Eye (tissue), 1 donor: ENCODE measurements at regions not wholly inside any gene's neighbourhood (a gene's known extent, or its start where the extent isn't known, plus 50 kb on each side); places are given as distances from the start of the nearest gene placed in this dataset.
"Not testable (repeated sequence)": the region's sequence is repeated elsewhere in the genome, so short reads cannot be mapped to it uniquely, and the experiment has no call there.

Source experiments
- DNase-seq: peaks from one replicate; pipeline ENCODE4 v3.0.0-alpha.2; 2015

- no peak for DNase-seq
Observed at GRCh38 chr18:38646296-38646695, 1080.7 kb upstream of the CELF4 start.

GRCh38 chr18:38644875-38645641 is 1079.5 kb upstream of the CELF4 start:
- DNase-seq, result no peak

GRCh38 chr18:38642711-38643110 is 1077.1 kb upstream of the CELF4 start:
- no peak for DNase-seq

- not testable (repeated sequence) for DNase-seq
Observed at GRCh38 chr18:38639700-38640099, 1074.1 kb upstream of the CELF4 start.

- no peak for DNase-seq
Observed at GRCh38 chr18:38635709-38636430, 1070.3 kb upstream of the CELF4 start.

- peak; percentile 42 for DNase-seq
Observed at GRCh38 chr18:38634117-38634516, 1068.5 kb upstream of the CELF4 start.

GRCh38 chr18:38633333-38633732 is 1067.7 kb upstream of the CELF4 start:
- DNase-seq, result no peak

GRCh38 chr18:38619129-38619528 is 1053.5 kb upstream of the CELF4 start:
- DNase-seq, result no peak

- DNase-seq, result no peak
Observed at GRCh38 chr18:38616306-38616705, 1050.7 kb upstream of the CELF4 start.

- no peak for DNase-seq
Observed at GRCh38 chr18:38612904-38613303, 1047.3 kb upstream of the CELF4 start.

- DNase-seq, result peak; percentile 63
Observed at GRCh38 chr18:38611036-38611964, 1045.7 kb upstream of the CELF4 start.

- DNase-seq, result no peak
Observed at GRCh38 chr18:38606841-38607240, 1041.2 kb upstream of the CELF4 start.

- no peak for DNase-seq
Observed at GRCh38 chr18:38602341-38602740, 1036.7 kb upstream of the CELF4 start.

- no peak for DNase-seq
Observed at GRCh38 chr18:38587571-38587970, 1022.0 kb upstream of the CELF4 start.

GRCh38 chr18:38586327-38586726 is 1020.7 kb upstream of the CELF4 start:
- no peak for DNase-seq

- no peak for DNase-seq
Observed at GRCh38 chr18:38579764-38580163, 1014.2 kb upstream of the CELF4 start.

GRCh38 chr18:38576916-38577315 is 1011.3 kb upstream of the CELF4 start:
- no peak for DNase-seq

- DNase-seq, result no peak
Observed at GRCh38 chr18:38576349-38576748, 1010.8 kb upstream of the CELF4 start.

GRCh38 chr18:38575648-38576047 is 1010.0 kb upstream of the CELF4 start:
- no peak for DNase-seq

- no peak for DNase-seq
Observed at GRCh38 chr18:38575023-38575422, 1009.4 kb upstream of the CELF4 start.

- no peak for DNase-seq
Observed at GRCh38 chr18:38572554-38573111, 1007.0 kb upstream of the CELF4 start.

- DNase-seq, result no peak
Observed at GRCh38 chr18:38571651-38572050, 1006.1 kb upstream of the CELF4 start.

- no peak for DNase-seq
Observed at GRCh38 chr18:38565513-38565912, 999.9 kb upstream of the CELF4 start.
